Neural progenitor cell (in vitro differentiated cells): ENCODE measurements at regions not wholly inside any gene's neighbourhood (a gene's known extent, or its start where the extent isn't known, plus 50 kb on each side); places are given as distances from the start of the nearest gene placed in this dataset.
A peak's percentile ranks its signal among the peaks of the same experiment; 100 is the strongest.

Experiments
- DNase-seq: peaks from one replicate; pipeline ENCODE4 v3.0.0-alpha.2; 2016; ENCODE audit warnings: low spot score
- H2AFZ ChIP-seq: fragments of 200-600 bp; sonication (generic); replicated peaks from 2 replicates; pipeline ENCODE4 v1.6.1; 2016; ENCODE audit warnings: antibody characterized with exemption
- H3F3A ChIP-seq: fragments of 200-600 bp; sonication (generic); 2 replicates; pipeline ENCODE4 v1.6.1; 2016; ENCODE audit warnings: antibody characterized with exemption, low read depth
- H3K27ac ChIP-seq: fragments of 200-600 bp; sonication (generic); 2 replicates; pipeline ENCODE4 v1.5.1; 2016; ENCODE audit warnings: mild to moderate bottlenecking
- H3K27me3 ChIP-seq: fragments of 200-600 bp; sonication (generic); 2 replicates; pipeline ENCODE4 v1.6.1; 2016; ENCODE audit warnings: mild to moderate bottlenecking, moderate library complexity
- H3K36me3 ChIP-seq: fragments of 200-600 bp; sonication (generic); 2 replicates; pipeline ENCODE4 v1.5.1; 2016
- H3K4me1 ChIP-seq: fragments of 200-600 bp; sonication (generic); 2 replicates; pipeline ENCODE4 v1.6.1; 2016; ENCODE audit warnings: mixed run types
- H3K4me2 ChIP-seq: fragments of 200-600 bp; sonication (generic); 2 replicates; pipeline ENCODE4 v1.6.1; 2016
- H3K4me3 ChIP-seq: fragments of 200-600 bp; sonication (generic); 2 replicates; pipeline ENCODE4 v1.5.1; 2016
- H3K79me2 ChIP-seq: fragments of 200-600 bp; sonication (generic); 2 replicates; pipeline ENCODE4 v1.6.1; 2016; ENCODE audit warnings: low read depth
- H3K9ac ChIP-seq: fragments of 200-600 bp; sonication (generic); 2 replicates; pipeline ENCODE4 v1.6.1; 2016
- H3K9me3 ChIP-seq: fragments of 200-600 bp; sonication (generic); 2 replicates; pipeline ENCODE4 v1.5.1; 2016; ENCODE audit warnings: low read depth
- H4K20me1 ChIP-seq: fragments of 200-600 bp; sonication (generic); 2 replicates; pipeline ENCODE4 v1.6.1; 2016; ENCODE audit warnings: low read depth
- H3K27ac Mint-ChIP-seq: 3 replicates; pipeline ENCODE4 v1.8.0; 2021; ENCODE audit warnings: mixed read lengths
- H3K27me3 Mint-ChIP-seq: 2 replicates; pipeline ENCODE4 v1.8.0; 2022; ENCODE audit warnings: low read depth, mild to moderate bottlenecking, inconsistent platforms, moderate library complexity, mixed read lengths; ENCODE audit not compliant: insufficient read depth
- H3K36me3 Mint-ChIP-seq: 3 replicates; pipeline ENCODE4 v1.8.0; 2021; ENCODE audit warnings: mixed read lengths
- H3K4me1 Mint-ChIP-seq: 3 replicates; pipeline ENCODE4 v1.8.0; 2021; ENCODE audit warnings: mixed read lengths
- H3K4me3 Mint-ChIP-seq: 3 replicates; pipeline ENCODE4 v1.8.0; 2021; ENCODE audit warnings: mild to moderate bottlenecking, moderate library complexity, mixed read lengths
- H3K9me3 Mint-ChIP-seq: 3 replicates; pipeline ENCODE4 v1.8.0; 2020; ENCODE audit warnings: mixed read lengths
- EZH2 ChIP-seq: fragments of 200-600 bp; sonication (generic); IDR thresholded peaks from 2 replicates; pipeline ENCODE4 v1.6.1; 2017; ENCODE audit warnings: antibody characterized with exemption, mild to moderate bottlenecking, moderate library complexity
- EZH2phosphoT487 ChIP-seq: fragments of 200-600 bp; sonication (generic); IDR thresholded peaks from 2 replicates; pipeline ENCODE4 v1.6.1; 2017; ENCODE audit warnings: antibody characterized with exemption
- TF ChIP-seq, protein P1 (sequence below): fragments of 200-600 bp; sonication (generic); IDR thresholded peaks from 2 replicates; pipeline ENCODE4 v1.5.1; 2017; ENCODE audit warnings: antibody characterized with exemption, mild to moderate bottlenecking

- no peaks in the 10 kb centered on the region for H3K27me3 Mint-ChIP-seq
- no peaks in the 10 kb centered on the region for H3K79me2 ChIP-seq
- H3K27ac Mint-ChIP-seq, result no peak overlapping the region
- no peak overlapping the region for H3K27ac ChIP-seq
- H3F3A ChIP-seq, result peaks cover 4% of the 10 kb centered on the region
- no peak overlapping the region for H3K4me2 ChIP-seq
- H3K4me1 ChIP-seq, result peaks cover 5% of the 10 kb centered on the region
- H3K9me3 ChIP-seq, result no peaks in the 10 kb centered on the region
- H3K9me3 Mint-ChIP-seq, result no peaks in the 10 kb centered on the region
- no peak overlapping the region for H2AFZ ChIP-seq
- no peaks in the 10 kb centered on the region for H3K27me3 ChIP-seq
- DNase-seq, result no peak
- TF ChIP-seq, protein P1, sequence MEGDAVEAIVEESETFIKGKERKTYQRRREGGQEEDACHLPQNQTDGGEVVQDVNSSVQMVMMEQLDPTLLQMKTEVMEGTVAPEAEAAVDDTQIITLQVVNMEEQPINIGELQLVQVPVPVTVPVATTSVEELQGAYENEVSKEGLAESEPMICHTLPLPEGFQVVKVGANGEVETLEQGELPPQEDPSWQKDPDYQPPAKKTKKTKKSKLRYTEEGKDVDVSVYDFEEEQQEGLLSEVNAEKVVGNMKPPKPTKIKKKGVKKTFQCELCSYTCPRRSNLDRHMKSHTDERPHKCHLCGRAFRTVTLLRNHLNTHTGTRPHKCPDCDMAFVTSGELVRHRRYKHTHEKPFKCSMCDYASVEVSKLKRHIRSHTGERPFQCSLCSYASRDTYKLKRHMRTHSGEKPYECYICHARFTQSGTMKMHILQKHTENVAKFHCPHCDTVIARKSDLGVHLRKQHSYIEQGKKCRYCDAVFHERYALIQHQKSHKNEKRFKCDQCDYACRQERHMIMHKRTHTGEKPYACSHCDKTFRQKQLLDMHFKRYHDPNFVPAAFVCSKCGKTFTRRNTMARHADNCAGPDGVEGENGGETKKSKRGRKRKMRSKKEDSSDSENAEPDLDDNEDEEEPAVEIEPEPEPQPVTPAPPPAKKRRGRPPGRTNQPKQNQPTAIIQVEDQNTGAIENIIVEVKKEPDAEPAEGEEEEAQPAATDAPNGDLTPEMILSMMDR, result no peak
- no peak for TF ChIP-seq EZH2phosphoT487
- TF ChIP-seq EZH2, result no peak
- no peak overlapping the region for H3K4me3 Mint-ChIP-seq
- peaks cover 4% of the 10 kb centered on the region for H3K36me3 Mint-ChIP-seq
- H3K4me3 ChIP-seq, result no peak overlapping the region
- H4K20me1 ChIP-seq, result peaks cover 3% of the 10 kb centered on the region
- no peaks in the 10 kb centered on the region for H3K36me3 ChIP-seq
- H3K9ac ChIP-seq, result no peak overlapping the region
- peaks cover 24% of the 10 kb centered on the region for H3K4me1 Mint-ChIP-seq
These were observed 90.8 kb upstream of the KCTD7 start for GRCh38 chr7:66537876-66538275.

DNA sequence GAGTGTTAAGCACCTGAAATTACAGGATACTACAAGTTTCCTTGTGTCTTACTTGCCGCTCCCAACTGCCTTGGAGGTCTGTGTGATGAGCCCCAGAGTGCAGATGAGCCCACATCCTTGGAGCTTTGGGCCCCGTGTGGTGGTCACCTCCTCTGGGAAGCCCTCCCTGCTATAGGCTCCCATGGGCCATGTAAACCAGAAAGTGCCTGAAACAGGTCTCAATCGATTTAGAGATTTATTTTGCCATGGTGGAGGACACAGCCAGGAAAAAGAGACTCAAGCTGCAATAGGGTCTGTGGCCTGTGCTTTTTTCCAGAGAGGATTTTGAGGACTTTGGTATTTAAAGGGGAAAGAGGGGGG lies 89.4 kb upstream of the KCTD7 start:
- Histone ChIP-seq H2AFZ (no peak overlapping the region), H3K36me3 (no peaks in the 10 kb centered on the region), H3F3A (peaks cover 4% of the 10 kb centered on the region), H3K27ac (peak overlapping the region; percentile 53), H3K4me3 (no peak overlapping the region), H3K4me1 (peaks cover 5% of the 10 kb centered on the region), H3K79me2 (no peaks in the 10 kb centered on the region), H3K4me2 (no peak overlapping the region), H4K20me1 (peaks cover 3% of the 10 kb centered on the region), H3K27me3 (no peaks in the 10 kb centered on the region), H3K9ac (no peak overlapping the region), H3K9me3 (no peaks in the 10 kb centered on the region)
- peaks cover 31% of the 10 kb centered on the region for H3K4me1 Mint-ChIP-seq
- no peaks in the 10 kb centered on the region for H3K27me3 Mint-ChIP-seq
- TF ChIP-seq, protein P1, result no peak
- TF ChIP-seq EZH2 (no peak), EZH2phosphoT487 (no peak)
- DNase-seq, result no peak
- H3K27ac Mint-ChIP-seq, result peak overlapping the region; percentile 96
- no peaks in the 10 kb centered on the region for H3K9me3 Mint-ChIP-seq
- peaks cover 2% of the 10 kb centered on the region for H3K36me3 Mint-ChIP-seq
- H3K4me3 Mint-ChIP-seq, result no peak overlapping the region

GRCh38 chr7:66539902-66540375 lies 88.7 kb upstream of the KCTD7 start:
- H3K36me3 Mint-ChIP-seq, result peaks cover 2% of the 10 kb centered on the region
- no peak overlapping the region for H3K4me3 ChIP-seq
- no peaks in the 10 kb centered on the region for H3K9me3 Mint-ChIP-seq
- no peak overlapping the region for H3K4me3 Mint-ChIP-seq
- H3K4me1 Mint-ChIP-seq, result peaks cover 31% of the 10 kb centered on the region
- no peaks in the 10 kb centered on the region for H3K36me3 ChIP-seq
- no peak overlapping the region for H2AFZ ChIP-seq
- H3K27me3 ChIP-seq, result no peaks in the 10 kb centered on the region
- peak overlapping the region; percentile 53 for H3K27ac ChIP-seq
- H3K4me2 ChIP-seq, result no peak overlapping the region
- H3K9me3 ChIP-seq, result no peaks in the 10 kb centered on the region
- H3K4me1 ChIP-seq, result peaks cover 5% of the 10 kb centered on the region
- H3K27me3 Mint-ChIP-seq, result no peaks in the 10 kb centered on the region
- H3F3A ChIP-seq, result peaks cover 4% of the 10 kb centered on the region
- no peak overlapping the region for H3K27ac Mint-ChIP-seq
- peaks cover 3% of the 10 kb centered on the region for H4K20me1 ChIP-seq
- TF ChIP-seq EZH2phosphoT487, result no peak
- H3K79me2 ChIP-seq, result no peaks in the 10 kb centered on the region
- DNase-seq, result no peak
- no peak overlapping the region for H3K9ac ChIP-seq

GRCh38 chr7:66542049-66542448 lies 86.6 kb upstream of the KCTD7 start:
- no peaks in the 10 kb centered on the region for H3K36me3 ChIP-seq
- no peak overlapping the region for H3K27ac ChIP-seq
- H3K4me2 ChIP-seq, result no peak overlapping the region
- H3K9me3 Mint-ChIP-seq, result no peaks in the 10 kb centered on the region
- no peak overlapping the region for H2AFZ ChIP-seq
- DNase-seq, result no peak
- H3K9ac ChIP-seq, result no peak overlapping the region
- H3K36me3 Mint-ChIP-seq, result peaks cover 5% of the 10 kb centered on the region
- H4K20me1 ChIP-seq, result peaks cover 3% of the 10 kb centered on the region
- H3K4me1 Mint-ChIP-seq, result peaks cover 28% of the 10 kb centered on the region
- H3K27me3 Mint-ChIP-seq, result no peaks in the 10 kb centered on the region
- H3F3A ChIP-seq, result peaks cover 4% of the 10 kb centered on the region
- peaks cover 5% of the 10 kb centered on the region for H3K4me1 ChIP-seq
- H3K4me3 ChIP-seq, result no peak overlapping the region
- no peak overlapping the region for H3K4me3 Mint-ChIP-seq
- H3K27me3 ChIP-seq, result no peaks in the 10 kb centered on the region
- no peak overlapping the region for H3K27ac Mint-ChIP-seq
- H3K9me3 ChIP-seq, result no peaks in the 10 kb centered on the region
- TF ChIP-seq, protein P1, result no peak
- TF ChIP-seq EZH2 (no peak), EZH2phosphoT487 (no peak)
- H3K79me2 ChIP-seq, result no peaks in the 10 kb centered on the region
